Fibroblast of skin of left quadriceps (primary cell): ENCODE measurements at regions not wholly inside any gene's neighbourhood (a gene's known extent, or its start where the extent isn't known, plus 50 kb on each side); places are given as distances from the start of the nearest gene placed in this dataset.
"Not testable (repeated sequence)": the region's sequence is repeated elsewhere in the genome, so short reads cannot be mapped to it uniquely, and the experiment has no call there.

ENCODE experiments used
- DNase-seq, 2 experiments: peaks; one replicate each; pipeline ENCODE4 v3.0.0-alpha.2; 2013; ENCODE audit warnings: low read depth in 2 of 2

DNA sequence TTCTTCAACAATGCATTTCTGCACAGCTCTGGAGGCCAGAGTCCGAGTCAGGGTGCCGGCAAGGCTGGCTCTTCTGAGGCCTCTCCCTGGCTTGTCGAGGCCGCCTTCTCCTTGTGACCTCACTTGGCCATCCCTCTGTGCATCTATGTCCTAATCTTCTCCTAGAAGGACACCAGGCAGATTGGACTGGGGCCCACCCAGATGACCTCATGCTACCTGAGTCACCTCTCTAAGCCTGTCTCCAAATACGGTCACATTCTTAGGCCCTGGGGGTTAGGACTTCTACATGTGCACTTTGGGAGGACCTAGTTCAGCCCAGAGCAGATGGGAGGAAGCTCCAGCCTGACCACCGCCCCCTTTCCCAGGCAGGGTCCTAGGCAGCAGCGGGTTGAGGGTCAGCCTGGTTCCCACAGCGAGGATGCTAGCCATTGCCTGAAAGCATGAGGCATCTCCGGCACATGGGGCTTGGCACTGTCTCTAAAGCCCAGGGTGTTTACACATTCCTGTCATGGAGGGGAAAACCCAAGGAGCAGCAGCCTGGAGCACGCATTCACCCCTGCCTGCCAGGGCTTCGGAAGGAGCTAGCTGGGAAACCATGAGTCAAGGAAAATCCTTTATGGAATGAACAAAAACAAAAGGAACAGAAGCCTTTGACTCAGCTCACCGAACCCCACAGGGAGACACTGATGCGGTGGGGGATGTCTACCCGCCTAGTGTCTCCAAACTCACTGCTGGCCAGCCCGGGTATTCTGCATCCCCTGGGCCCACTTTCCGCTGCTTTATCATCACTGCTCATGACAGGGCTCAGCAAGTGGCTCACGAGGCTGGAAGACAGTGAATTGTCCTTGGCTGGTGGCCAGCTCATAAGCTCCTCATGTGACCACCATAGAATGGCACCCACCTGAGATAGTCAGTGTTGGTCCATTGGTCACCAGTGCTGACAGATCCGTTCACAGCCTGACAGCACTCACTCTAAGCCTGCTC, 140.2 kb upstream of the ZNF469 start:
- DNase-seq, result peak; percentile 71 to 75

- DNase-seq, result not testable (repeated sequence)
These were observed 138.8 kb upstream of the ZNF469 start for GRCh38 chr16:88243921-88244320.

DNA sequence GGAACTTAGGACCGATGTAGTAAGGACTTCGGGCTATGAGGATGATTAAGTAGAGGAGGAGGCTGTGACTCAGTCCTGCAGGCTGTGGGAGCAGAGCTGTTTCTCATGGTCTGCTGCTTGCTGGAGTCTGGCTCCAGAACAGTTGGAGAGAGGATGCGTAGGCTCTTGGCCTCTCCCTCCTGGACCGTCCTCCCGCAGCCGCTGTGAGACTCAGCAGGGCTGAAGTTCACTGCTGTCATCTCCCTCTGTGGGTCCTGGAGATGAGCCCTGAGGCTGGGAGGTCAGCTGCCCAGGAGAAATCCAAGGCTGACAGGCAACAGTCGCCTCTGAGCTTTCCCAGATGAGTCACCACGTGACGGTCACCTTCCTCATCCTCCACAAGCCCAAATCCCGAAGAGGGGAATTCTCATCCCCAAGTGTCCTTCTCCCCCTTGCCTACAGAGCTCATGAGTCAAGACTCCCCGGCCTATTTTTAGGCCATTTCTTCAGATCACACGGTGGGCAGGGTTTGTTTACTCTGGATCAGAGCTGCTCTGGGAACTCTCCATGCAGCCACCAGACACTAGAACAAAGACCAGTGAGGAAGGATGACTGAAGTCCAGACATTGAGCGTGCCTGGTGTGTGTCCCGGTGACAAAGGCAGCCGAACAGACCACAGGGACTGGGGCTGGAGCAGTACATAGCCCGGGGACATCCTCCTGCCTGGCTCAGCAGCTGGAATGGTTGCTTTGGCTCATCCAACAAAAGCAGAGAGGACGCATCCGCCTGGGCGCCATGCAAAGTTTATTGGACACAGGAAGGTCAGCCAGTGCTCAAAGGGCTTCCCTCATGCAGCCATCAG, 137.3 kb upstream of the ZNF469 start:
- DNase-seq, result peak; percentile 57 to 59

- not testable (repeated sequence) for DNase-seq
These were observed 135.7 kb upstream of the ZNF469 start for GRCh38 chr16:88246955-88247582.

GRCh38 chr16:88247583-88247966, 135.2 kb upstream of the ZNF469 start:
- not testable (repeated sequence) for DNase-seq

DNA sequence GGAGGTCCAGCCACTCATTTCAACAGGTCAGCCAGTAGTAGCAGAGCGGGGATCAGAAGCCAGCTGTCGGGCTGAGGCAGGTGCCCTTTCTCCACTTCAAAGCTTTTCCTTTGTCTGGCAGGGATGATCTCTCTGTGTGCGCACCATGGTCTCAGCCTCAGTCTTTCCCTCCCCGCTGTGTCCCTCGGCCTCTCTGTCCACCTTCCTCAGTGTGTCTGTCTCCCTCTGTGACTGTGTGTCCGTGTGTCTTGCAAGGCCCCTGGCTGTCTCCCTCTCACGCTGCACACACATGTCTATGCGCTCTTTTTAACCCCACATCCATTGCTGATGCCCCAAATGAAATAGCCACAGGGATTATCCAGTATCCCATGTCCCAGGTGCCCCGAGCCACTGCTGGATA, 134.0 kb upstream of the ZNF469 start:
- not testable (repeated sequence) for DNase-seq

DNA sequence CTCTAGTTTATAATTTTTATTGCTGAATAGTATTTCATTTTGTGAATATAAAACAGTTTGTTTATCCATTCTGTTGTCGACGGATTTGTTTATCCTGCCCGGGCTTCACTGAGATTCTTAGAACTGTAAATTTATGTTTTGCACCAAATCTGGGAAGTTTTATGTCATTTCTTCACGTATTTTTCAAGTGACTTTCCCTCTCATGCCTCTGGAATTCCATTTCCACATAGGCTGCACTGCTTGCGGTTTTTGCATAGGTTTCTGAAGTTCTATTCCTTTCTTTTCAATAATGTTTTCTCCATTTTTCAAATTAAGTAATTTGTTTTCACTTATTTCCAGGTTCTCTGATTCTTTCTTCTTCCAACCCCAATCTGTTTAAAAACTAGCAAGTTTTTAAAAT, 132.4 kb upstream of the ZNF469 start:
- DNase-seq, result not testable (repeated sequence)

- not testable (repeated sequence) for DNase-seq
These were observed 130.5 kb upstream of the ZNF469 start for GRCh38 chr16:88252057-88252794.

DNA sequence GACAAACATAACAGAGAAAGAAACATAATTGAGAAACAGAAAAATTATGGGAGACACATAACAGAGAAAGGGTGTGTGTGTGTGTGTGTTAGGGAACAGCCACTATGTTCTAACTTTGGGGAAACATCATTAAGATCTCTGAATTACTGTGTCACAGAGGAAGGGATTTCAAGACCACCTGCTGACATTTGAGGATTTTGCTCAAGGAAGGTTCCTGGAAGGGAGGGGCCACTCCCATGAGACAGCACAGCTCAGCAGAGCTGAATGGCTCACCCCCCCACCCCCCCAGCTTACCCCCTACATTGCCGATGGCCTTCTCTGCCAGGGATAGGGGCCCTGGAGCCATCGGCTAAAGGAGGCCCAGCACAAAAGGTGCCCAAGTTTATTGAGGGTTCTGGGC, 124.6 kb upstream of the ZNF469 start:
- not testable (repeated sequence) for DNase-seq

- not testable (repeated sequence) for DNase-seq
These were observed 123.8 kb upstream of the ZNF469 start for GRCh38 chr16:88258764-88259525.

DNA sequence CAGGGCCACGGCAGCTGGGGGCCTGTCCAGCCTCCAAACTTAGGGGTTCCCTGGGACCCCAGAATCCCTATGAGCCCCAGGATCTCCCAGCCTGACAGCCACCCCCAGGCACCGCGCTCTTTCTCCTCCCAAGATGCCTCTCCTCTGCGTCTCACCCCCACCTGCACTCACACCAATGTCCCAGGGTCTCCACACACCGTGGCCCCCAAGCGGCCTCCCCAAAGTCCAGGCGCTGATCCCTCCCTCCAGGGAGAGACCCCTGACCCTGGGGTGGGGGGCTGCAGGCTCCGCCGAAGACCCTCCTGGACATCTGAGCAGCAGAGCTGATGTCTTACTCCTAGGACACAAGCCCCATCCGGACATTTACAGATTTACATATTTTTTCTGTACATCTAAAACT, 123.2 kb upstream of the ZNF469 start:
- DNase-seq, result not testable (repeated sequence)

DNA sequence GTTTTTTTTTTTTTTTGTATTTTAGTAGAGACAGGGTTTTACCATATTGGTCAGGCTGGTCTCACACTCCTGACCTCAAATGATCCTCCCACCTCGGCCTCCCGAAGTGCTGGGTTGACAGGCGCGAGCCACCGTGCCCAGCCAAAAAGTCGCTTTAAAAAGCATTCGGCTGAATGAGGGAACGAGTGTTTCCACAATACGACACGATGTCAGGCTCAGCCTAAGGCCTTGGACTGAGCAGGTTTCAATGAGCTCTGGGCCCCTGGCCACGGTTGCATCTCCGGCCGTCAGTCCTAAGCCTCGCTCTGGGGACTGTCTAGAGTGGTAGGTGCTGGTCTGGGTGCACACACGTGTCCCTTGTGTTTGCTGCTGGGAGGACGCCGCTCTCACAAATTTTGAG, 122.6 kb upstream of the ZNF469 start:
- not testable (repeated sequence) for DNase-seq

GRCh38 chr16:88260881-88261665, 121.7 kb upstream of the ZNF469 start:
- DNase-seq, result not testable (repeated sequence)

GRCh38 chr16:88261814-88262605, 120.7 kb upstream of the ZNF469 start:
- not testable (repeated sequence) for DNase-seq

- DNase-seq, result not testable (repeated sequence)
These were observed 119.7 kb upstream of the ZNF469 start for GRCh38 chr16:88262858-88263563.

GRCh38 chr16:88263681-88264287, 119.0 kb upstream of the ZNF469 start:
- DNase-seq, result not testable (repeated sequence)

GRCh38 chr16:88264641-88265285, 118.0 kb upstream of the ZNF469 start:
- DNase-seq, result peak; percentile 57 to 62
